DND-41 (cell line): ENCODE measurements at regions not wholly inside any gene's neighbourhood (a gene's known extent, or its start where the extent isn't known, plus 50 kb on each side); places are given as distances from the start of the nearest gene placed in this dataset.

Experiments
- CTCF ChIP-seq: IDR thresholded peaks from 2 replicates; pipeline ENCODE4 v1.5.1; 2012; ENCODE audit warnings: borderline replicate concordance, low read length, moderate library complexity, mild to moderate bottlenecking; ENCODE audit not compliant: poor library complexity, severe bottlenecking; ENCODE audit errors: extremely low read depth
- EZH2 ChIP-seq: IDR thresholded peaks from 3 replicates; pipeline ENCODE4 v1.6.1; 2012; ENCODE audit warnings: borderline replicate concordance, low read depth, mild to moderate bottlenecking, moderate library complexity, low read length, inconsistent platforms; ENCODE audit not compliant: severe bottlenecking

DNA sequence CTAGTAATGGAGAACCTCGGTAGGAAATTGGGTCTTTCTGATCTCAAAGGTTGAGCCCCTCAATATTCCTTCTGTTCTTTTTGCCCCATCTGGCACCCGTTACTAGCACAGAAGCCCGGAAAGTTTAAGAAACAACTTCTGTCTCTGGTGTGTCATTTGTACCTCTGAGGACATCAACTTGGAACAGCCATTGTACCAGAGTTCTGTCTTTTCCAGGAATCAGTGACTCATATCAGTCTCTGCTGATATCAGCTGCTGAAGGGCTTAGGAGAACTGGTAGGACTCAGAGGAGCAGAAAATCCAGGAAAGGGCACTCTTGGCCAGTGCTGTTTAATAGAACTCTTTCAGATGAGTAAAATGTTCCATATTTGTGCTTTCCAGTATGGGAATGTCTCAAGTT lies 78.3 kb upstream of the CHD6 start:
- TF ChIP-seq CTCF (no peak), EZH2 (no peak)
